ENCODE measurements at regions not wholly inside any gene's neighbourhood (a gene's known extent, or its start where the extent isn't known, plus 50 kb on each side); places are given as distances from the start of the nearest gene placed in this dataset.

DNA sequence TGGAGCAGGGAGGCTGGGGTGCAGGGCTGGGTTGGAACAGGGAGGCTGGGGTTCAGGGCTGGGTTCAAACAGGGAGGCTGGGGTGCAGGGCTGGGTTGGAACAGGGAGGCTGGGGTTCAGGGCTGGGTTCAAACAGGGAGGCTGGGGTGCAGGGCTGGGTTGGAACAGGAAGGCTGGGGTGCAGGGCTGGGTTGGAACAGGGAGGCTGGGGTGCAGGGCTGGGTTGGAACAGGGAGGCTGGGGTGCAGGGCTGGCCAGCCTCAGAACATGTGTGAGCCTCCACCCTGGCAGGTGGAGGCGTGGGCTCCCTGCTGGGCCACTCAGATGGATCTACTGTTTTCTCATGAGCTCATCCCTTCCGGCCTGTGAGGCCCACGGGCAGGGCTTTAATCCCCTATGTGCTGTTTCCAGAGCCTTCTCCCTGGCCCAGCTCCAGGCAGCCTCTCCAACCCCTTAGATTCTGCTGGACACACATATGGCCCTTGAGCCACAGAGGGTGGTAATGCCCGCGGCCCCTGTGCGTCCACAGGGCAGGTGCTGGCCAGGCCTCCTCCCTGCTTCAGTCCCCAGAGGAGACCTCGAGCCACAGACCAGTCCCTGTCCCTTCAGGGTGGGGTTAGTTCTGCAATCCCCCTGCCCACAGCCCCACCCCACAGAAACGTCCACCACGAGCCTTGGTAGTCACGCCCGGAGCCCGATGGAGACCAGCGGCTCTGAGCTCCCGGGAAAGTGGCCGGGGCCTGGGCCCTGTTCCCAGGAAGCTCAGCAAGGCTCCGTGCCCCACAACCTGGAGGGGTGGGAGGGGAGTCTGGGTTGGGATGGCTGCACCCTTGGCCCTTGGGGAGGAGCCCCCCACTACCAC, 197.9 kb downstream of the BRD1 start:
- Histone ChIP-seq H4K20me1 (ENCODE audit: low read depth, low read length) (no peaks in the 10 kb centered on the region), H3K4me3 (ENCODE audit: insufficient read depth, low read length, poor library complexity, severe bottlenecking) (no peak overlapping the region), H3K9me3 (ENCODE audit: insufficient read depth, low read length) (no peaks in the 10 kb centered on the region), H3K36me3 (ENCODE audit: low read length) (no peaks in the 10 kb centered on the region), H3K27me3 (ENCODE audit: low read length) (no peaks in the 10 kb centered on the region), H3K4me2 (ENCODE audit: low read depth, low read length, poor library complexity, severe bottlenecking) (no peak overlapping the region), H3K9me2 (replicated peaks; ENCODE audit: insufficient read depth, low read length) (no peaks in the 10 kb centered on the region), H3F3A (ENCODE audit: insufficient read depth) (no peaks in the 10 kb centered on the region), H2AFZ (ENCODE audit: low read depth, low read length, severe bottlenecking) (no peak overlapping the region), H3K27ac (ENCODE audit: low read depth, low read length) (no peak overlapping the region), H3K9ac (ENCODE audit: low read length) (no peak overlapping the region), H3K79me2 (ENCODE audit: insufficient read depth, low read length) (peaks cover 3% of the 10 kb centered on the region; the same call in 1 of the 2 replicates)
- TF ChIP-seq, protein P1, sequence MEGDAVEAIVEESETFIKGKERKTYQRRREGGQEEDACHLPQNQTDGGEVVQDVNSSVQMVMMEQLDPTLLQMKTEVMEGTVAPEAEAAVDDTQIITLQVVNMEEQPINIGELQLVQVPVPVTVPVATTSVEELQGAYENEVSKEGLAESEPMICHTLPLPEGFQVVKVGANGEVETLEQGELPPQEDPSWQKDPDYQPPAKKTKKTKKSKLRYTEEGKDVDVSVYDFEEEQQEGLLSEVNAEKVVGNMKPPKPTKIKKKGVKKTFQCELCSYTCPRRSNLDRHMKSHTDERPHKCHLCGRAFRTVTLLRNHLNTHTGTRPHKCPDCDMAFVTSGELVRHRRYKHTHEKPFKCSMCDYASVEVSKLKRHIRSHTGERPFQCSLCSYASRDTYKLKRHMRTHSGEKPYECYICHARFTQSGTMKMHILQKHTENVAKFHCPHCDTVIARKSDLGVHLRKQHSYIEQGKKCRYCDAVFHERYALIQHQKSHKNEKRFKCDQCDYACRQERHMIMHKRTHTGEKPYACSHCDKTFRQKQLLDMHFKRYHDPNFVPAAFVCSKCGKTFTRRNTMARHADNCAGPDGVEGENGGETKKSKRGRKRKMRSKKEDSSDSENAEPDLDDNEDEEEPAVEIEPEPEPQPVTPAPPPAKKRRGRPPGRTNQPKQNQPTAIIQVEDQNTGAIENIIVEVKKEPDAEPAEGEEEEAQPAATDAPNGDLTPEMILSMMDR (IDR thresholded peaks at IDR 0.05; ENCODE audit: insufficient read depth, low read length, poor library complexity, severe bottlenecking): no peak
- TF ChIP-seq EZH2phosphoT487 (conservative IDR thresholded peaks at IDR 0.05; ENCODE audit: low read length): no peak

DNA sequence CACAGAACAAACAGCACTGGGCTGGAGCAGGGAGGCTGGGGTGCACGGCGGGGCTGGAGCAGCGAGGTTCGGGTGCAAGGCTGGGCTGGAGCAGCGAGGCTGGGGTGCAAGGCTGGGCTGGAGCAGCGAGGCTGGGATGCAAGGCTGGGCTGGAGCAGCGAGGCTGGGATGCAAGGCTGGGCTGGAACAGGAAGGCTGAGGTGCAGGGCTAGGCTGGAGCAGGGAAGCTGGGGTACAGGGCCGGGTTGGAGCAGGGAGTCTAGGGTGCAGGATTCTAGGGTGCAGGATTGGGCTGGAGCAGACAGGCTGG, 198.5 kb downstream of the BRD1 start:
- Histone ChIP-seq H3K79me2 (ENCODE audit: insufficient read depth, low read length) (peaks cover 3% of the 10 kb centered on the region; the same call in 1 of the 2 replicates), H3K4me2 (ENCODE audit: low read depth, low read length, poor library complexity, severe bottlenecking) (no peak overlapping the region), H3F3A (ENCODE audit: insufficient read depth) (no peaks in the 10 kb centered on the region), H3K27ac (ENCODE audit: low read depth, low read length) (no peak overlapping the region), H3K4me3 (ENCODE audit: insufficient read depth, low read length, poor library complexity, severe bottlenecking) (no peak overlapping the region), H3K9me3 (ENCODE audit: insufficient read depth, low read length) (no peaks in the 10 kb centered on the region), H3K36me3 (ENCODE audit: low read length) (no peaks in the 10 kb centered on the region), H3K27me3 (ENCODE audit: low read length) (no peaks in the 10 kb centered on the region), H4K20me1 (ENCODE audit: low read depth, low read length) (no peaks in the 10 kb centered on the region), H3K9me2 (replicated peaks; ENCODE audit: insufficient read depth, low read length) (no peaks in the 10 kb centered on the region), H3K9ac (ENCODE audit: low read length) (no peak overlapping the region), H2AFZ (ENCODE audit: low read depth, low read length, severe bottlenecking) (no peak overlapping the region)
- no peak for TF ChIP-seq EZH2phosphoT487 (conservative IDR thresholded peaks at IDR 0.05; ENCODE audit: low read length)
- TF ChIP-seq, protein P1 (IDR thresholded peaks at IDR 0.05; ENCODE audit: insufficient read depth, low read length, poor library complexity, severe bottlenecking): no peak

GRCh38 chr22:49628391-49629260, 199.0 kb downstream of the BRD1 start:
- TF ChIP-seq, protein P1 (IDR thresholded peaks at IDR 0.05; ENCODE audit: insufficient read depth, low read length, poor library complexity, severe bottlenecking): no peak
- no peak for TF ChIP-seq EZH2phosphoT487 (conservative IDR thresholded peaks at IDR 0.05; ENCODE audit: low read length)
- no peak overlapping the region for H3K9ac ChIP-seq (ENCODE audit: low read length)
- no peaks in the 10 kb centered on the region for H3K36me3 ChIP-seq (ENCODE audit: low read length)
- H3K9me3 ChIP-seq (ENCODE audit: insufficient read depth, low read length): no peaks in the 10 kb centered on the region
- no peaks in the 10 kb centered on the region for H3K9me2 ChIP-seq (replicated peaks; ENCODE audit: insufficient read depth, low read length)
- H3K4me2 ChIP-seq (ENCODE audit: low read depth, low read length, poor library complexity, severe bottlenecking): no peak overlapping the region
- no peak overlapping the region for H2AFZ ChIP-seq (ENCODE audit: low read depth, low read length, severe bottlenecking)
- no peak overlapping the region for H3K27ac ChIP-seq (ENCODE audit: low read depth, low read length)
- no peak overlapping the region for H3K4me3 ChIP-seq (ENCODE audit: insufficient read depth, low read length, poor library complexity, severe bottlenecking)
- peaks cover 3% of the 10 kb centered on the region; the same call in 1 of the 2 replicates for H3K79me2 ChIP-seq (ENCODE audit: insufficient read depth, low read length)
- no peaks in the 10 kb centered on the region for H4K20me1 ChIP-seq (ENCODE audit: low read depth, low read length)
- no peaks in the 10 kb centered on the region for H3F3A ChIP-seq (ENCODE audit: insufficient read depth)
- no peaks in the 10 kb centered on the region for H3K27me3 ChIP-seq (ENCODE audit: low read length)
